B cell (primary cell): ENCODE measurements at regions not wholly inside any gene's neighbourhood (a gene's known extent, or its start where the extent isn't known, plus 50 kb on each side); places are given as distances from the start of the nearest gene placed in this dataset.

ENCODE experiments used
- CTCF ChIP-seq: fragments of 200-600 bp; IDR thresholded peaks from one replicate; pipeline ENCODE4 v1.8.0; 2022; ENCODE audit warnings: antibody characterized with exemption, mild to moderate bottlenecking
- EZH2 ChIP-seq: IDR thresholded peaks from 2 replicates; pipeline ENCODE4 v1.6.1; 2012; ENCODE audit warnings: borderline replicate concordance, low read depth, mild to moderate bottlenecking, moderate library complexity, low read length; ENCODE audit not compliant: insufficient read depth, poor library complexity, severe bottlenecking

GRCh38 chr9:7358876-7359275, 440.7 kb downstream of the DMAC1 start:
- TF ChIP-seq CTCF, result no peak
- TF ChIP-seq EZH2, result no peak
